GM21619 (cell line): ENCODE measurements at regions not wholly inside any gene's neighbourhood (a gene's known extent, or its start where the extent isn't known, plus 50 kb on each side); places are given as distances from the start of the nearest gene placed in this dataset.

Experiments
- ATAC-seq: cut with Tn5 transposase; IDR thresholded peaks from one replicate; pipeline ENCODE4 v1.9.1; 2021; ENCODE audit not compliant: unreplicated experiment

DNA sequence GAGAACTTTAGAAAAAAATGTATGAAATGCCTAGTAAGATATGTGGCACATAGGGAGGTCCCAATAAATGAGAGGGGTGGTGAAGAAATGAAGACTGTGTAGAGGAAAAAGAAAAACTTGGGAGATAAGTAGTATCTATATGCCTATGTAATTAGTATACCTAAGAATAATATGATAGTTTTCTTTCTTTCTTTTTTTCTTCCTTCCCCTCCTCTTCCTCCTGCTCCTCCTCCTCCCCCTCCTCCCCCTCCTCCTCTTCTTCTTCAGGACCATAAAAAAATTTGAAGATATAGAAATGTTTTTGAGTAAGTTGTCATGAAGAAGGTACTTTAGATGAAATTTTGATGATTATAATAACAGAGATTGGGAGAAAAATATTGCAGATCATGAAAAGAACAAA is 857.4 kb downstream of the MAT2B start:
- ATAC-seq, result no peak

DNA sequence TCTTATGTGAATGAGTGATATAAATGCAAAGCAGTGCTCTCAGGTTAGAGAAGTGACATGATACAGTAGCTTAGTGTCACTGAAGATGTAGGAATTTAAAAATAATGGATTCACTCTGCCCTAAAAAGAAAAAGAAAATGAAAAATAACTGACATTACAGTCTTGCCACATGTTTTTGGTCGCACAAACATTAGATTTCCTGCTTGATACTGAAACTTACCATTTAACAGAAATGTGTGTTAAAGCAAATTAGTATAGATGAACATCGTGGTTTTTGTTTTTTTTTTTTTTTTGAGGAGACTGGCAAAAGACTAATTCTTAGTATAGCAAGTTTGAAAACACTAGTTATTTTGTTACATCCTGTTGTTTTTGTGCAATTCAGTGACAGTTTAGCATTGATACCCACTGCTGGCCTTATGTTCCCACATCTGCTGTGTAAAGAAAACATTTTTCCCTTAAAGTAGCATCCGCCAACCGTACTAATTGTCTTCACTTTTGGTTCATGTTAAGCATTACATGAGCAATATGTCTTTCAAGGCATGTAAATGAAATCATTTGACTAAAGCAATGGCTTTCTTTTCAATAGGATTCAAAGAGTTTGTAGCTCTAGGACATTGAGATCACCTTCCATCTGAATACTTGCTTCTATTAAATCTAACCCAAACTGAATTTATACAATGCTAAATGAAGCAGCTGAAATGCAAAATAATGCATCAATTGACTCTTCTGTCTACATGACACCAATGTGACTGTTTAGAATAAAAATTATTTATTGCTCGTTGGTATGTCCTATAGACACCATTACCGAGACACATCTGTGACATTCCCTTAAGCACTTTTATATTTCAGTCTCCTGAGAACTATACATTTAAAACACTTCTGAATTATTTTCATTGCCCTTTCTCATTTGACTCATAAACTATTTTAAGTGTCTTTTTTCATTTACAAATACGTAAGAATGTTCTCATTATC is 859.1 kb downstream of the MAT2B start:
- no peak for ATAC-seq

DNA sequence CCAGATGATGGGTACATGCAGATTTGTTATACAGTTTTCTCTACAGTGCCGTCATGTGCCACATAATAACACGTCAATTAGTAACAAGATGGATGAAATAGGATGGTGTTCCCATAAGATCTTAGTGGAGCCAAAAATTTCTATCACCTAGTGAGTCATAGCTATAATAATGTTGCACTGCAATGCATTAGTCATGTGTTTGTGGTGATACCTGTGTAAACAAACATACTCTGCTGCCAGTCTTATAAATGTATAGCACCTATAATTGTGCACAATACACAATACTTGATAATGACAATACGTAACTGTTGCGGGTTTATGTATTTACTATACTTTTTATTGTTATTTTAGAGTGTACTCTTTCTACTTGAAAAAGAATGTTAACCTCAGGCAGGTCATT is 865.4 kb downstream of the MAT2B start:
- no peak for ATAC-seq

DNA sequence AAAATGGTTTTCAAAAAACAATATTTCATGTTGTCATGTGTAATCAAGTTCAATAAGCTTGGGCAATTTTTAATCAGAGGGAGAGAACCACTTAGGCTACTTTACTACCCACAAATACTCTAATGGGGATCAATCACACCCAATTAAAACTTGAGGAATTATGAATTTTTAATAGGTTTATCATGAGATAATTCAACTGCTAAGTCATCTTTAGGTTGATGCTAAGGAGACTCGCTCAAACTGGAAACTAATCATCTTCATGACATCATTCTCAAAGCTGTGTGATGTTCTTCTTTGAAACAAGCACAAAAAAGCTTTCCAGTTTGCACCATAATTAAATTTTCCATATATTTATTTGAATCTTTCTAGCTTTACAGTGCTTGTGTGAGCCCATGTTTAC is 867.5 kb downstream of the MAT2B start:
- ATAC-seq, result no peak

DNA sequence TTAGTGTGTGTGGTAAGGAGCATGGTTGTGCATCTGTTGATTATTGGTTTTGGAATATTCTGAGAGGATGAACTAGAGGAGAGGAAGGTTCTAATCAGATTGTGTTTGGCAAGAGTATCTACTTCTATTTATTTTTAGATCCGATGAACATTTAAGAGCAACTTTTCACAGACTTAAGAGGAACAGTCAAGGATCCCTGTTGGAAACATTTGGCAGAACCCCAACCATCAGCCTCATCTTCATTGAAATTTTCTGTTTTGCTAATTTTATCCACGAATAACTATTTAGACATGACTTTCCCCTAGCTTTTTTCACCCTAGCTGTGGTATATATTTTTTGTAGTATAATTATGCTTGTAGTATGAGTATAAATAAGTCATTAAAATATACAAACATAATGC is 868.5 kb downstream of the MAT2B start:
- no peak for ATAC-seq

DNA sequence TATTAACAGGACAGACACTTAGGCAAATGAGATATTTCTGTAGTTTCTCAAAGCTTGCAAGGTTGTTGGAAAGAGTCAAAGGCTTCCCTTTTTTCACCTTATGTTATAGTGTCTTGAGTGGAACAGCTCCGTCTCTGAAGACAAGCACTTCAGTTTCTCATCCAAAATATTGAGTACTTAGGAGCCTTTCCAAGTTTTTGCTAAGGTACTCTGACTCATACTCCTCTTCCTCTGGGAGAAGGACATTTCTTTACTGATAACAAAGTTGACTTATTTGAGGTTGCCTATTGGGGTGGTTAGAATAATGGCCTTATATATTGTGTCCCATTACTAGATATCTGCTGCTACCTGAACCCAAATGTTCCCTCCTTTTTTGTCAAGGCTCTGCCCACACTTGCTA is 869.6 kb downstream of the MAT2B start:
- no peak for ATAC-seq

DNA sequence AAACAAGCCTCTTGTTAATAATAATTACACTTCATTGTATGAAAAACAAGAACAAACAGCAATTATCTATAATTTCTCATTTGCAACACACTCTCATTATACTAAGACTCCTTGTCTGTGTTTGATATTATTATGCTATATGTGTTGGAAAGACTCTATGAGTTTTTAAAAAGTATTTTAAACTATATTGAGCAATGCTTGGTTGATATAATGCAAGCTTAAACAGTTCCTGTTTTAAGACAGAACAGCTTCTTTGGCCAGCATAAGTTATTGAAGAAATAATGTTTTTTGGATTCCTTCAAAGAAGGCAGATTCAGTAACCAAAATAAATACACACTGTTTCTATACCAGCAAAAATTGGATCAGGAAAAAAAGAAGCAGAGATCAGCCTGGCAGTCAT is 871.4 kb downstream of the MAT2B start:
- ATAC-seq, result no peak

DNA sequence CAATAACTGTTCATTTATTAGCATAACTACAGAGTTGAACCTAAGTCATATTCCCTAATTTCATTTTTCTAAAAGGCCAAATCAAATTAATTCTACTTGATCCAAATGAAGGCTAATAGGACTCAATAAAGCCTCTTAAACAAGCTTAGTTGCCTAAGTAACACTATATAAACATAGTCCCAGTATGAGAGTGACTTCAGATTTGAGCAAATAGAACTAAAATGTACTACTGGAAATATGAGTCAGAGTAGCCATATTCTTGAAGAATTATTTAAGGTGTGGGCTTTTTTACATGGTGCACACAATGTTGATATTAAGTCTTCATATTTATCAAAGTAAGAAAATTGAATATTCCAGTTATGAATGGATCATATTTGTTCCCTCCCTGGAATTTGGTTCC is 872.3 kb downstream of the MAT2B start:
- ATAC-seq, result no peak

DNA sequence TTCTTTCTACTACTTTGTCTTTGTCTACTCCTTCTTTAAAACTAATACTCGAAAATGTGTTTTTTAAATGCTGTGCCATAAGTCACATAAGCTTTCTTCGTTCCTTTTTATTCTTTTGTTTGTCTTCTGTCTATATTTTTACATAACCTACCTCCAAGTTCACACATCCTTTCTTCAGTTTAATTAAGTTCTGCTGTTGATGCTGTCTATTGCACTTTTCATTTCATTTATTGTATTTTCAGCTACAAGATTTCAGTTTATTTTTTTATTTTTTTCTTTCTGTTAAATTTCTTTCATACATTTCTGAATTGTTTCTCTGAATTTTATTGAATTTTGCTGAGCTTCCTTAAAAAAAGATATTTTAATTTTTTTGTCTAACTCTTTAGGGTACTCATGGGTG is 878.2 kb downstream of the MAT2B start:
- ATAC-seq, result no peak

DNA sequence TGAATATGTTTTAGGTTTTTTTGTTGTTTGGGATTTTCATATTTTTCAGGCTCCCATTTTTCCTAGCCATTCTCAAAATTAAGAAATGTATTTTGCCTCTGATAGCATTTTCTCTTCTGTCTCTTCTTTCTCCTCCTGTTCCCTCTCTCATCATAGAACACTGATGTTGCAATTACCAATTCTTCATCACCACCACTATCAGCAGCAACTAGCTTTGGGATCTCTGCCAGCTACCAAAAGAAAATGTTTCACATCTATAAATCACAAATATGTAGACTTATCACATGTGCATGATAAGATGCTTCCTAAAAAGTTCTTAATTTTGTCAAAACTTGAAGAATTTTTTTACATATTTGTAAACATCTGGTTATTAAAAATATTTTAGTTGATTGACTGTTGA is 887.1 kb downstream of the MAT2B start:
- no peak for ATAC-seq

DNA sequence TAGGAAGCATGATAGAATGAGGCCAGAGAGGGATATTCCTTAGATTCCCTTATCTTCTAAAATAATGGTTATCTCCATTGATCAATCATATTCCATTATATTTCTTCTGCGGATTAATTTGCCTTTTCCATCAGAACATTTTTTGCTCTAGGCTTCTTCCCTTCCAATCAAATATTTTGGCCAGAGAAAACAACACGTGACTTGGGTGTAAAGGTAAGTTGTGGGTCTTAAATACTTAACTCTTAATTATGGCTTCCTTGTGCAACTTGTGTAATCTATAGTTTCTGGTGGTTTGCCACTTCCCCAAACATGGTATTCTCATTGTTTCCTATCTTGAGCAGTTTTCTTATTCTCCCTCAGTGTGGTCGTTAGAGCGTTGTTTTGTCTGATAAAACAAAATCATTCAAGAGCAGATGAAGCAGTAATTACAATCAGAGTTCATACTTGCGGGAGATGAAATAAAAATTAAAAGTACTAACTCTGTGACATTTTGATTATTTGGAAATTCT is 889.3 kb downstream of the MAT2B start:
- ATAC-seq, result no peak

DNA sequence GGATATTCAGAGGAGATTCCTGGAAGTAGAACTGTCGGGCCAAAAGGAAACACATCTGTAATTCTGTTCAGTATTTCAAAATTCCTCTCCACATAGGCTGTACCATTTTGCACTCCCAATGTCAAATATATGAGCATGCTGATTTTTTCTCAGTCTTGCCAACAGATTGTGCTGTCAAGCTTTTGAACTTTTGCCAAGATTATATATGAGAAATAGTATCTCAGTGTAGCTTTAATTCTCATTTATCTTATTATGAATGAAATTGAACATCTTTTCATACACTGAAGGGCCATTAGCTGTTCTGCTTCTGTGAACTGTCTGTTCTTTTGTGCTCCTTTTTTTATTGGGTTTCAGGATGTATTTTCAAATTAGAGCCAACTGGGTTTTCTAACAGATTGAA is 907.1 kb downstream of the MAT2B start:
- no peak for ATAC-seq

DNA sequence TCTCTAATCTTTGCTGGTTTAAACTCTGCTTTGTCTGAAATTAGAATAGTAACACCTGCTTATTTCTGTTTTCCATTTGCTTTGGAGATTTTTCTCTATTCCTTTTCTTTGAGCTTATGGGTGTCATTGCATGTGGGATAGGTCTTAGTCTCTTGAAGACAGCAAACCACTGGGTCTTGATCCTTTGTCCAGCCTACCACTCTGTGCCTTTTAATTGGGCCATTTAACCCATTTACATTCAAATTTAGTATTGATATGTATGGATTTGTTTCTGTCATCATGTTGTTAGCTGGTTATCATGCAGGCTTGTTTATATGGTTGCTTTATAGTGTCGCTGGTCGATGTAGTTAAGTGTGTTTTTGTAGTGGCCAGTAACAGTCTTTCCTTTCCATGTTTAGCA is 914.7 kb downstream of the MAT2B start:
- ATAC-seq, result no peak

DNA sequence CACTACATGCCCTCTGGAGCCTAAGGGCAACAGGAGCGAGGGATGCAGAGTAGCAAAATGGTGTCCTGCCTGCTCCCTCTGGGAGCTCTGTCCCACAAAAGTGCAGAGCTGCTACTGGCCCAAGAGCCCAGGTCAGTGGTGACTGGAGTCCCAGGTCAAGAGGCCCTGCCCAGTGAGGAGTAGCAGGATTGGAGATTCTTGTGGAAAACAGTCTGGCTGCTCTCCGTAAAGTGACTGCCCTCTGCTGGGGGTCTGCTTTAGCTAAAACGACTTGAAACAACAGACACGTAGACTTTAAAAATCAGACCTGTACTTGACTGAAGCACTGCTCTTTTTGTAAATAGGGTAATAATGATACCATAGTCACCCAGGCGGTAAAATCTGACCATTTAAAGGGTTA is 917.0 kb downstream of the MAT2B start:
- ATAC-seq, result no peak

DNA sequence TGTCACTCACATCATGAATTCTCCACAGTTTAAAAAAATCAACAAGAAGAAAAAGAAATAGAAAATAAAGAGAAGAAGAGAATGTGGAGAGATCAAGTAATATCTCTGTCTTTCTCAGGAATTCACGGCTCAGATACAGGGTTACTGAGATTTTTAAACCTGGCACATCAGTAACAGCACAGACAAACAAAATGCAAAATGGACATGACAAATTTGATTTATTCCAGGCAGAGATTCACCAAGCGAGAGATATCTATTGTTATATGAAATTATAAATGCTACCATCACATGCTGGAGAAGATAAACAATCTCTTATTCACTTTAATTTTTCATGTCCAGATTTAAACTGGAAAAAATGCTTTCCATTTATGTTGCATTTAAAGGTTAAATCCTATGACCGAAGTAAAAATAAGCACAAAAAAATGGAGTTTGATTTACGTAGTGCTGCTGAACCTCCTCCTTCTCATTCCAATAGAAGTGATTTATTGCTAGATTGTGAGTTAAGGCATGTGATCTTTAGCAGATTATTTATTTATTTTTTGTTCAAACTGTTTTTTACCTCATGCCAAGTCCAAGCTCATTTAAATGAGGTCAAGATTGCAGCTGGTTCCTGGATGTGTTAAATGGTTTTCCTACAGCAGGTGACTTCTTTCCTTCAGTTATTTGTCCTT is 926.4 kb downstream of the MAT2B start:
- ATAC-seq, result no peak

DNA sequence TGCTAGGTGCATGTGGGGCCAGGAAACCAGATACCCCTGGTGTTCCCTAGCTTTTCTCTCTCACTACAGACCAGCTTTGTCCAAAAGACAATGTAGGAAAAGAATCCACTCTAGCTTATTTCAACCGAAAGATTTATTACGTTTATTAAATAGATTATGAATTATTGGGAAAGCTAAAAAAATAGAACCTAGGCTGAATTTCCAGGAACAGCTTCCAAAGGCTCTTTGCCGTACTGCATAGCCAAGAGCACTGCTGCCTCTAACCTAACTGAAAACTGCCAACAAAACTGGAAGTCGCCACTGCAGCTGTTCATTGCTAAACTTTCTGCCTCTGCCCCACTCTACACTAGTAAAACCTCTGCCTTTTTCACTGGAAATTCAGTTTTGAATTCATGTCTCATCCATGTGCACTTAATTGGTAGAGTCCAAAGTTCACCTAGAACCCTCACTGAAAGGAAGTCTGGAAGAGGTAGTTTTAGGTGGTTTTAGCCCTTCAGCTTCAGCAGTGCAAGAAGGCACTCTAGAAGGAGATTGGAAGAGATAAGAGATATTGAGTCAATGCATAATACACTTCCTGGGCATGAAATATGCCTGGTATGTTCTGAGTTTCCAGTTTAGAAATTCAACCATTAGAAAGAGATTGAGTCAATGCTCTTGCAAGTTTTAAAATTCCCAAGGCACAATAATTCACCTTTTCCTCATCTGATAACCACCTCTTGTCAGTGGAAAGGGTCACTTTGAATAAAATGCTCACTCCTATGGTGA is 927.9 kb downstream of the MAT2B start:
- ATAC-seq, result no peak

DNA sequence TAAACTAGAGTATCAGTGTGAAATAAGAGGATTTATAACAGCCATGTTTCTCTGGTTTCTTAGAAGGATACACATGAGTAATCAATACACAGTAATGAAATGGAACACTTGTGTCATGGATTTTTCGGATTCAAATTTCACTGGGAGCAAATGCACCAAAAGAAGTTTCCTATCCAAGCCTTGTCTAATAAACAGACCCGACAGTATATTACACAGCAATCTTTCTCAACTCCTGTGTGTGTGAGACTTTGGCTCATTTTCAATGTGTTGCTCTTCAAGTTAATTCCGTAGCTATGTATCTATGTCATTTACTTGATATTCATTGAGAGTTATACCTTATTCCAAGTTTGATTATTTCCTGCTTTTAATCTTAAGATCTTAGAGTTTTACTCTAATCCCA is 930.2 kb downstream of the MAT2B start:
- no peak for ATAC-seq

DNA sequence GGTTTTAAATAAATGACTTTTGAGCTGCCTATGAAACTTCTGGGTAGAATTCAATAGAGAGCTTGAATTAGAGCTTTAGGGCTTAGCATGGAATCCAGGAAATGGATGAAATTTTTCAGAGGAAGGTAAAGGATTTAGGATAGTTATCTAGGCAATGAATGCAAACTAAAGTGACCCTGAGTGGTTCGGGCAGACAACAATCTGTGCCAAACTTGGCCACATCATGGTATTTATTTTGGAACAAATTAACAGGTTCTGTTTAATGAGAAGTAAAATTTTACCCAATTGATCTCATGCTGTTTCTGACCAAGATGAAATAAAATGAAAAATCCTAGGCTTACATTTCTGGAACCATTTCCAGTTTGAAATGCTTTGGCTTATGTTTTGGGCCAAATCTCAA is 934.4 kb downstream of the MAT2B start:
- ATAC-seq, result no peak

DNA sequence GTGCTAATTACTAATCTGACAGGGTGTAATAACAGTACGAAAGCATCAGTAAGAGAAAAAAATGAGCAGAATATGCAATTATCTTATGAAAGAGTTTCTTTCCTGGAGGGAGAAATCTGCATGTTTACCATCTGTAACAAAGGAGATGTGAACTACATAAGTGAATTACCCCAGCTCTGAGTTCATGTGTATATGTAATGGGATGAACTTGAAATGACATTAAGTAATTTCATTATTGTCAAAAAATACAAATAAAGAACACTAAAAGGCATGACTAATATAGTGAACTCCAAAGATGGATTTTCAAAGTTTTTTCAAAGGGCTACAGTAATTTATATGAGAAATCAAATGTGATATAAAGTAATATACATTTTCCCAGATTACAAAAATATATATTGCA is 944.0 kb downstream of the MAT2B start:
- ATAC-seq, result no peak

DNA sequence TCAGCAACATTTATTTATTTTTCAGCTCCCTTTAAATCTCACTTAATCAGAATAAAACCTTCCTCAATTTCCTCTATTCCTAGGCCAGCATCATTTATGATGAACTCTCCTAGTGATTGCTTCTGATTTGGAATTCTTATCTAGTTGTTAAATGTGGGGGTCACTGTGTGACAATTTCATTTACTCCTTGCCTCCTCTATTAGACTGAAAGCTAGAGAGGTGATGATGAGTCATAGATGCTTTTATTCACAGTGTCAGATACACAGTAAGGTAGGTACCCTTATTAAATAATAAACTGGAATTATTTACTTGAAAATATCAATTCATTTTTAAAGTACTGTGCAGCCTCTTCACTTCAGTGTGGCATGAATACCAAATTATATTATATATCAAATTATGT is 960.6 kb downstream of the MAT2B start:
- no peak for ATAC-seq

DNA sequence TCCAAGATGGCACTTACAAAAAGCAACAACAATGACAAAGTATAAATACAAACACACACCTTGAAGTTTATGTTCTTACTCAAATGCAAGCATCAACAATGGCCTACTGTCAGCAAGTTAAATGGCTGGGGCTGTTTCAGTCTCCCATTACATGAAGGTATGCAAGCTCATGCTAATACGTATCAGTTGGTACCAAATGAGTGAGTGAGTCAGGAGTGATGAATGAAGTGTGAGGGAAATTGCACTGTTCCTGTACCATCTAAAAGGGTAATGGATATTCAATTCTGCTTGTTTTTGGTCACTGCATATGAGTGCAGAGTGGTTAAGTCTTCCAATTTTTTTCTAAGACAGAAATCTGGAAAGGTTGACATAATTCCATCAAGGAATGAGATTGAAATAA is 964.9 kb downstream of the MAT2B start:
- ATAC-seq, result no peak

DNA sequence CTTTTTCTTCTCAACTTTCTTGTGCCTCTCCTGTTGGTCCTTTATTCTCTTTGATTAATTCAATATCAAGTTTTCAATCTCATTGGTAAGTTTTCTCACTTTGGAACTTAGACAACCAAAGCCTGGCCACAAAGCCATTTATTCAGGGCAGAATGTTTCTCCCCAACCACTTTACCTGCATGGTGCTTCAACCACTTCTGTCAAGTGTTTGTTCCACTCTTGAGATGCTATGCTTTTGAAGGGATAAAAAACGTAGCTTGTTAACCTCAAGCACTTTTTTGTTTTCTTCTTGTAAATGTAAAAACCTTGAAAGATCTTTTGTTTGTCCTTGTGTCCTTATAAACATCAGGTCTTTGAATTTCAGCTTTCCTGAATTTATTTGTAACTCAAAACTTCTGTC is 966.7 kb downstream of the MAT2B start:
- ATAC-seq, result no peak
